ENCODE measurements at regions not wholly inside any gene's neighbourhood (a gene's known extent, or its start where the extent isn't known, plus 50 kb on each side); places are given as distances from the start of the nearest gene placed in this dataset.

- H3K4me3 Mint-ChIP-seq, result no peak overlapping the region
- H3K4me3 ChIP-seq (ENCODE audit: low read length), result no peak overlapping the region
- ChIA-PET POLR2A (no interaction called here), CTCF (no interaction called here)
- H3K36me3 ChIP-seq (ENCODE audit: insufficient read depth, low read length), result no peaks in the 10 kb centered on the region
- H3K4me1 Mint-ChIP-seq, result no peaks in the 10 kb centered on the region
- H3K27me3 Mint-ChIP-seq, result no peaks in the 10 kb centered on the region
- H3K9me3 Mint-ChIP-seq, result no peaks in the 10 kb centered on the region
- no peak overlapping the region for H3K27ac Mint-ChIP-seq
- H3K27me3 ChIP-seq (ENCODE audit: insufficient read depth, low read length, poor library complexity, severe bottlenecking), result no peaks in the 10 kb centered on the region
- DNase-seq, result no peak
- H3K36me3 Mint-ChIP-seq, result no peaks in the 10 kb centered on the region
- no peaks in the 10 kb centered on the region for H3K4me1 ChIP-seq (ENCODE audit: insufficient read depth, low read length)
- H3K9me3 ChIP-seq (ENCODE audit: low read length), result no peaks in the 10 kb centered on the region
- no peak overlapping the region for H3K27ac ChIP-seq (ENCODE audit: low read depth, low read length)
Measured at GRCh38 chr5:119878712-119879111, 249.4 kb downstream of the FAM170A start.

- H3K27me3 ChIP-seq (ENCODE audit: insufficient read depth, low read length, poor library complexity, severe bottlenecking), result no peaks in the 10 kb centered on the region
- no peaks in the 10 kb centered on the region for H3K4me1 ChIP-seq (ENCODE audit: insufficient read depth, low read length)
- no peak overlapping the region for H3K27ac ChIP-seq (ENCODE audit: low read depth, low read length)
- H3K36me3 Mint-ChIP-seq, result no peaks in the 10 kb centered on the region
- no peak overlapping the region for H3K4me3 Mint-ChIP-seq
- no peaks in the 10 kb centered on the region for H3K36me3 ChIP-seq (ENCODE audit: insufficient read depth, low read length)
- CTCF ChIA-PET, result no interaction called here
- no peak overlapping the region for H3K4me3 ChIP-seq (ENCODE audit: low read length)
- H3K9me3 ChIP-seq (ENCODE audit: low read length), result no peaks in the 10 kb centered on the region
- H3K4me1 Mint-ChIP-seq, result no peaks in the 10 kb centered on the region
- H3K27ac Mint-ChIP-seq, result no peak overlapping the region
- H3K9me3 Mint-ChIP-seq, result no peaks in the 10 kb centered on the region
- H3K27me3 Mint-ChIP-seq, result no peaks in the 10 kb centered on the region
- no peak for DNase-seq
- POLR2A ChIA-PET, result no interaction called here
Measured at GRCh38 chr5:119879446-119879845, 250.1 kb downstream of the FAM170A start.

GRCh38 chr5:119895066-119895465, 265.7 kb downstream of the FAM170A start:
- no peaks in the 10 kb centered on the region for H3K27me3 Mint-ChIP-seq
- H3K4me3 ChIP-seq (ENCODE audit: low read length), result no peak overlapping the region
- no peaks in the 10 kb centered on the region for H3K27me3 ChIP-seq (ENCODE audit: insufficient read depth, low read length, poor library complexity, severe bottlenecking)
- H3K27ac Mint-ChIP-seq, result no peak overlapping the region
- H3K4me3 Mint-ChIP-seq, result no peak overlapping the region
- H3K27ac ChIP-seq (ENCODE audit: low read depth, low read length), result no peak overlapping the region
- DNase-seq, result no peak
- H3K36me3 ChIP-seq (ENCODE audit: insufficient read depth, low read length), result no peaks in the 10 kb centered on the region
- H3K36me3 Mint-ChIP-seq, result no peaks in the 10 kb centered on the region
- ChIA-PET POLR2A (no interaction called here), CTCF (no interaction called here)
- H3K4me1 ChIP-seq (ENCODE audit: insufficient read depth, low read length), result no peaks in the 10 kb centered on the region
- peaks cover 0 to 14% (median 0%) of the 10 kb centered on the region in 5 donors for H3K9me3 Mint-ChIP-seq
- no peaks in the 10 kb centered on the region for H3K4me1 Mint-ChIP-seq
- no peaks in the 10 kb centered on the region for H3K9me3 ChIP-seq (ENCODE audit: low read length)

- no peaks in the 10 kb centered on the region for H3K9me3 ChIP-seq (ENCODE audit: low read length)
- no peaks in the 10 kb centered on the region for H3K27me3 ChIP-seq (ENCODE audit: insufficient read depth, low read length, poor library complexity, severe bottlenecking)
- H3K27ac ChIP-seq (ENCODE audit: low read depth, low read length), result no peak overlapping the region
- H3K27ac Mint-ChIP-seq, result no peak overlapping the region
- no peak for DNase-seq
- H3K36me3 Mint-ChIP-seq, result no peaks in the 10 kb centered on the region
- H3K4me1 ChIP-seq (ENCODE audit: insufficient read depth, low read length), result no peaks in the 10 kb centered on the region
- H3K4me3 Mint-ChIP-seq, result no peak overlapping the region
- H3K4me1 Mint-ChIP-seq, result no peaks in the 10 kb centered on the region
- no peak overlapping the region for H3K4me3 ChIP-seq (ENCODE audit: low read length)
- peaks cover 0 to 14% (median 0%) of the 10 kb centered on the region in 5 donors for H3K9me3 Mint-ChIP-seq
- ChIA-PET CTCF (no interaction called here), POLR2A (no interaction called here)
- no peaks in the 10 kb centered on the region for H3K36me3 ChIP-seq (ENCODE audit: insufficient read depth, low read length)
- H3K27me3 Mint-ChIP-seq, result no peaks in the 10 kb centered on the region
Measured at GRCh38 chr5:119896826-119897536, 267.6 kb downstream of the FAM170A start.

GRCh38 chr5:119897537-119898370, 268.4 kb downstream of the FAM170A start:
- no peak for DNase-seq
- Histone ChIP-seq H3K27ac (ENCODE audit: low read depth, low read length) (no peak overlapping the region), H3K36me3 (ENCODE audit: insufficient read depth, low read length) (no peaks in the 10 kb centered on the region), H3K27me3 (ENCODE audit: insufficient read depth, low read length, poor library complexity, severe bottlenecking) (no peaks in the 10 kb centered on the region), H3K4me1 (ENCODE audit: insufficient read depth, low read length) (no peaks in the 10 kb centered on the region), H3K9me3 (ENCODE audit: low read length) (no peaks in the 10 kb centered on the region), H3K4me3 (ENCODE audit: low read length) (no peak overlapping the region)
- no peak overlapping the region for H3K4me3 Mint-ChIP-seq
- no peaks in the 10 kb centered on the region for H3K4me1 Mint-ChIP-seq
- peaks cover 0 to 11% (median 0%) of the 10 kb centered on the region in 5 donors for H3K9me3 Mint-ChIP-seq
- H3K27ac Mint-ChIP-seq, result no peak overlapping the region
- ChIA-PET POLR2A (no interaction called here), CTCF (no interaction called here)
- peaks cover 0 to 2% of the 10 kb centered on the region in 2 donors for H3K27me3 Mint-ChIP-seq
- H3K36me3 Mint-ChIP-seq, result no peaks in the 10 kb centered on the region

DNA sequence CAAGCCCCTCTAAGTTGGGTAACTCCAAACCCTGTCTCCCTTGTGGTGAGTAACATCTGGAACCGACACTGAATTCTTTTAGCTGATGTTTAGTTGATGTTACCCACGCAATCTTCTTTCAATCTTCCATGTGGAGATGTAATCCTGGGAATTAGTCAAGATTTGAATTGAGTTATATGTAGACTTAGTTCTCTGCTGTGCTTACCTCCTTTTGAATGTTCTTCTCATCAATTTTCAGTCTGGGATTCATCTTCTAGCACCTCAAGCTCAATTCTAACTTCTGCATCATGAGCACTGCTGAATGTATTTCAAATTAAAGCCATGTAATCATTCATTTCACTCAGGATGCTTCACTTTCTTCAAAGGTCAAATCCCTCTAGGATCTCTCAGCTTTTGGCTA, 270.6 kb downstream of the FAM170A start:
- no peaks in the 10 kb centered on the region for H3K27me3 ChIP-seq (ENCODE audit: insufficient read depth, low read length, poor library complexity, severe bottlenecking)
- no peaks in the 10 kb centered on the region for H3K36me3 Mint-ChIP-seq
- CTCF ChIA-PET, result no interaction called here
- peaks cover 0 to 2% of the 10 kb centered on the region in 2 donors for H3K27me3 Mint-ChIP-seq
- POLR2A ChIA-PET, result no interaction called here
- H3K4me3 ChIP-seq (ENCODE audit: low read length), result no peak overlapping the region
- H3K9me3 Mint-ChIP-seq, result peaks cover 0 to 13% (median 0%) of the 10 kb centered on the region in 5 donors
- no peaks in the 10 kb centered on the region for H3K9me3 ChIP-seq (ENCODE audit: low read length)
- H3K4me3 Mint-ChIP-seq, result no peak overlapping the region
- no peak for DNase-seq
- H3K4me1 ChIP-seq (ENCODE audit: insufficient read depth, low read length), result no peaks in the 10 kb centered on the region
- H3K36me3 ChIP-seq (ENCODE audit: insufficient read depth, low read length), result no peaks in the 10 kb centered on the region
- H3K27ac ChIP-seq (ENCODE audit: low read depth, low read length), result no peak overlapping the region
- no peak overlapping the region for H3K27ac Mint-ChIP-seq
- no peaks in the 10 kb centered on the region for H3K4me1 Mint-ChIP-seq

DNA sequence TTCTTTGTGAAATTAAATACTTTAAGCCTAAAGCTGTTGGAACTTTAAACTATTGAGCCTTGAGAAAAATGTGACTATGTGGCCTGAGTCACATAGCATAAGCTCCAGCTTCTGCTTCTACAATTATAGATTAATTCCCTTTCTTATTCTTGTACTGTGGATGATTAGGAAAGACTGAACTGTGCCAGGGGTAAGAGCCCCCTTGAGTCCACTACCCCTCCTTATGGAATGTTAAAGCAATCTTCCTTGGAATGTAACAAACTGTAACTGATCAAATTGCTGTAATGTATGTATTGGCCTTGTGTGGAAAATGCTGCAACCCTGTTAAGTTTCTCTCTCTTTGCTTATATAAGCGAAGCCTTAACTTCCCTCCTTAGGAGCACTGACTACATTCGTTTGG, 273.2 kb downstream of the FAM170A start:
- Mint-ChIP-seq H3K4me3 (no peak overlapping the region), H3K36me3 (no peaks in the 10 kb centered on the region), H3K4me1 (no peaks in the 10 kb centered on the region), H3K27ac (no peak overlapping the region), H3K27me3 (peaks cover 0 to 2% of the 10 kb centered on the region in 2 donors), H3K9me3 (peaks cover 0 to 8% (median 3%) of the 10 kb centered on the region in 5 donors)
- CTCF ChIA-PET, result no interaction called here
- H3K27me3 ChIP-seq (ENCODE audit: insufficient read depth, low read length, poor library complexity, severe bottlenecking), result no peaks in the 10 kb centered on the region
- H3K27ac ChIP-seq (ENCODE audit: low read depth, low read length), result no peak overlapping the region
- POLR2A ChIA-PET, result no interaction called here
- no peaks in the 10 kb centered on the region for H3K9me3 ChIP-seq (ENCODE audit: low read length)
- no peaks in the 10 kb centered on the region for H3K4me1 ChIP-seq (ENCODE audit: insufficient read depth, low read length)
- H3K36me3 ChIP-seq (ENCODE audit: insufficient read depth, low read length), result no peaks in the 10 kb centered on the region
- no peak for DNase-seq
- H3K4me3 ChIP-seq (ENCODE audit: low read length), result no peak overlapping the region

DNA sequence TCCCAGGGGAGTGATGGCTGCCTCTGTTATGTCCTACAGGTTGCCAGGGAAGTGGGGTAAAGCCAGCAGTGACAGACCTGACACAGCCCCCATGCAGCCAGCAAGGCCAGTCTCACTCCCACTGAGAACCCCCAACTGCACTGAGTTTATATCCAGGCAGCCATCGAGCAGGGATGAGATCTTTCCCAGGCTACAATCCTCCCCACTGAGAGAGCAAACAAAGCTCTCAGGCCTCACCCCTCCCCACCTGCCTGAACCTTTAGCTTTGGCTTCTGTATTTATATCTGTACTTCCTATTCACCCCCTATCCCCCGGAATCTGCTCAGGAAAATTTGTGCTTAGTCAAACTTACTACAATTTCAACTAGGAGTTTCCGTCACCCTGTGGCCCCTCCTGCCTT, 284.1 kb downstream of the FAM170A start:
- Histone ChIP-seq H3K36me3 (ENCODE audit: insufficient read depth, low read length) (no peaks in the 10 kb centered on the region), H3K4me1 (ENCODE audit: insufficient read depth, low read length) (no peaks in the 10 kb centered on the region), H3K9me3 (ENCODE audit: low read length) (no peaks in the 10 kb centered on the region), H3K27ac (ENCODE audit: low read depth, low read length) (no peak overlapping the region), H3K27me3 (ENCODE audit: insufficient read depth, low read length, poor library complexity, severe bottlenecking) (no peaks in the 10 kb centered on the region), H3K4me3 (ENCODE audit: low read length) (no peak overlapping the region)
- no peak for DNase-seq
- peaks cover 0 to 25% (median 7%) of the 10 kb centered on the region in 5 donors for H3K9me3 Mint-ChIP-seq
- ChIA-PET CTCF (no interaction called here), POLR2A (no interaction called here)
- H3K27me3 Mint-ChIP-seq, result no peaks in the 10 kb centered on the region
- H3K27ac Mint-ChIP-seq, result no peak overlapping the region
- H3K4me3 Mint-ChIP-seq, result no peak overlapping the region
- no peaks in the 10 kb centered on the region for H3K36me3 Mint-ChIP-seq
- H3K4me1 Mint-ChIP-seq, result no peaks in the 10 kb centered on the region
